Thymus (tissue), 11 donors: ENCODE measurements at regions not wholly inside any gene's neighbourhood (a gene's known extent, or its start where the extent isn't known, plus 50 kb on each side); places are given as distances from the start of the nearest gene placed in this dataset.
"Not testable (repeated sequence)": the region's sequence is repeated elsewhere in the genome, so short reads cannot be mapped to it uniquely, and the experiment has no call there.

Experiments
- DNase-seq, 9 donors: peaks; one replicate each; pipeline ENCODE4 v3.0.0-alpha.2; 2013; ENCODE audit warnings: low spot score in 9 of 9, low read depth in 6 of 9, missing footprints in 1 of 9
- H3K27ac ChIP-seq, 2 donors: one replicate each; pipeline ENCODE4 v1.5.1; 2013; ENCODE audit warnings: control low read depth in 1 of 2, low read depth in 1 of 2, low read length in 1 of 2, mild to moderate bottlenecking in 1 of 2, moderate library complexity in 1 of 2
- H3K27me3 ChIP-seq, 2 donors: one replicate each; pipeline ENCODE4 v1.5.1; 2013; ENCODE audit warnings: low read length in 1 of 2; ENCODE audit not compliant: control insufficient read depth in 2 of 2, insufficient read depth in 1 of 2
- H3K36me3 ChIP-seq, 2 donors: one replicate each; pipeline ENCODE4 v1.5.1; 2013; ENCODE audit warnings: low read length in 1 of 2, mild to moderate bottlenecking in 1 of 2, moderate library complexity in 1 of 2; ENCODE audit not compliant: control insufficient read depth in 2 of 2, insufficient read depth in 2 of 2
- H3K4me1 ChIP-seq, 2 donors: one replicate each; pipeline ENCODE4 v1.5.1; 2013; ENCODE audit warnings: low read length in 2 of 2; ENCODE audit not compliant: control insufficient read depth in 2 of 2, insufficient read depth in 2 of 2
- H3K4me3 ChIP-seq, 2 donors: one replicate each; pipeline ENCODE4 v1.5.1; 2013; ENCODE audit warnings: low read length in 2 of 2, control low read depth in 1 of 2, mild to moderate bottlenecking in 1 of 2
- H3K9me3 ChIP-seq, 2 donors: one replicate each; pipeline ENCODE4 v1.5.1; 2013; ENCODE audit warnings: low read length in 1 of 2, mild to moderate bottlenecking in 1 of 2; ENCODE audit not compliant: control insufficient read depth in 2 of 2, insufficient read depth in 1 of 2
- WGBS: extraction: QIAGEN DNeasy Blood & Tissue Kit; methylation state at CpG from one replicate; pipeline ENCODE4 v1.1.7; 2013; 5-methylcytosine and 5-hydroxymethylcytosine counted together
- donor health status: healthy.

GRCh38 chr3:69688400-69688799 lies 50.9 kb upstream of the MITF start:
- Histone ChIP-seq H3K36me3 (no peaks in the 10 kb centered on the region), H3K4me1 (peaks cover 0 to 4% of the 10 kb centered on the region in 2 donors), H3K9me3 (no peaks in the 10 kb centered on the region), H3K4me3 (no peak overlapping the region), H3K27ac (no peak overlapping the region), H3K27me3 (no peaks in the 10 kb centered on the region)
- no peak for DNase-seq
- WGBS, result 92% methylated on average over 1 of the region's 1 CpG

DNA sequence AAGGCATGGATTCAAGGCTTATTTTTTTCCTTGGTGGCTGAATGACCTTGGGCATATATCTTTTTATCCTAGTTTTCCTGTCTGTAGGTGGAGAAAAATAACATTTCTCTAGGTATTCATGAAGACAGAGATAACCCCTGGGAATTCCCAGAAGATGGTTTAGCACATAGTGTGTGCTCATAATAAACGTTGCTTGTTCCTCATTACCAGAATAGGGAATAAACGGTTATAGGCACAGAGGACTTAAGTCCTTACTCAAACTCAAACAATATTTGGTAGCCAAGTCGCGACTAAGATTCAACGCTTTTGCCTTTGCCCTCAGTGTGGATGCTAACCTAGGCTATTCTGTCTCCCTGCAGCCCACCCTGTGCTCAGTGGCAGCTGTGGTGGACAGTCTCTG lies 51.6 kb upstream of the MITF start:
- Histone ChIP-seq H3K27me3 (no peaks in the 10 kb centered on the region), H3K9me3 (no peaks in the 10 kb centered on the region), H3K27ac (no peak overlapping the region), H3K4me1 (peaks cover 0 to 4% of the 10 kb centered on the region in 2 donors), H3K36me3 (no peaks in the 10 kb centered on the region), H3K4me3 (no peak overlapping the region)
- WGBS, result 97% methylated on average over 5 of the region's 5 CpGs
- no peak for DNase-seq

DNA sequence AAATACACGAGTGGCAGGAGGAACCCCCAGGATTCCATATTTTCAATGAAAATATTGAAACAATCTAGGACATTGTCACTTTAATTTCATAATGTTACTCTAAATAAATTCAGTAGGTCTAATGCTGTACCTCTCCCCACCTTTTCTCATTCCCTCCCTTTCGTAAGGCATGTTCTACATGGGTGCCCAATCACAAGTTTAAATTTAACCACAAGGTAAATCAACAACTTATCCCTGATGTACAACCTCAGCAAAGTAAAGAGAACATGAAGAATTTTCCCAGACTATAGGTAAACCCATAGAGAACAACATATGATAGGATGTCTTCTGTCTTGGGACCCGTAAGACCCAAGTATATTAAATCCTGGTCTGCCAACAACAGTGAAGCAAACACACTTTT lies 53.2 kb upstream of the MITF start:
- Histone ChIP-seq H3K27me3 (no peaks in the 10 kb centered on the region), H3K4me3 (no peak overlapping the region), H3K27ac (no peak overlapping the region), H3K36me3 (no peaks in the 10 kb centered on the region), H3K9me3 (no peaks in the 10 kb centered on the region), H3K4me1 (peaks cover 0 to 4% of the 10 kb centered on the region in 2 donors)
- over 99% methylated on average over 3 of the region's 3 CpGs for WGBS
- no peak for DNase-seq

GRCh38 chr3:69684309-69684961 lies 54.8 kb upstream of the MITF start:
- whole genome bisulfite sequencing, result 97% methylated on average over 2 of the region's 2 CpGs
- Histone ChIP-seq H3K4me1 (peaks cover 0 to 4% of the 10 kb centered on the region in 2 donors), H3K4me3 (no peak overlapping the region), H3K9me3 (no peaks in the 10 kb centered on the region), H3K27me3 (no peaks in the 10 kb centered on the region), H3K36me3 (no peaks in the 10 kb centered on the region), H3K27ac (no peak overlapping the region)
- DNase-seq, result no peak

GRCh38 chr3:69683082-69683806 lies 56.0 kb upstream of the MITF start:
- Histone ChIP-seq H3K4me3 (no peak overlapping the region), H3K36me3 (no peaks in the 10 kb centered on the region), H3K4me1 (peaks cover 0 to 4% of the 10 kb centered on the region in 2 donors), H3K9me3 (no peaks in the 10 kb centered on the region), H3K27ac (no peak overlapping the region), H3K27me3 (no peaks in the 10 kb centered on the region)
- WGBS, result 87% methylated on average over 4 of the region's 4 CpGs
- DNase-seq, result no peak

- 96% methylated on average over 30 of the region's 30 CpGs for WGBS
- not testable (repeated sequence) for DNase-seq, H3K4me1 ChIP-seq
These were observed 61.8 kb upstream of the MITF start for GRCh38 chr3:69677456-69677855.

DNA sequence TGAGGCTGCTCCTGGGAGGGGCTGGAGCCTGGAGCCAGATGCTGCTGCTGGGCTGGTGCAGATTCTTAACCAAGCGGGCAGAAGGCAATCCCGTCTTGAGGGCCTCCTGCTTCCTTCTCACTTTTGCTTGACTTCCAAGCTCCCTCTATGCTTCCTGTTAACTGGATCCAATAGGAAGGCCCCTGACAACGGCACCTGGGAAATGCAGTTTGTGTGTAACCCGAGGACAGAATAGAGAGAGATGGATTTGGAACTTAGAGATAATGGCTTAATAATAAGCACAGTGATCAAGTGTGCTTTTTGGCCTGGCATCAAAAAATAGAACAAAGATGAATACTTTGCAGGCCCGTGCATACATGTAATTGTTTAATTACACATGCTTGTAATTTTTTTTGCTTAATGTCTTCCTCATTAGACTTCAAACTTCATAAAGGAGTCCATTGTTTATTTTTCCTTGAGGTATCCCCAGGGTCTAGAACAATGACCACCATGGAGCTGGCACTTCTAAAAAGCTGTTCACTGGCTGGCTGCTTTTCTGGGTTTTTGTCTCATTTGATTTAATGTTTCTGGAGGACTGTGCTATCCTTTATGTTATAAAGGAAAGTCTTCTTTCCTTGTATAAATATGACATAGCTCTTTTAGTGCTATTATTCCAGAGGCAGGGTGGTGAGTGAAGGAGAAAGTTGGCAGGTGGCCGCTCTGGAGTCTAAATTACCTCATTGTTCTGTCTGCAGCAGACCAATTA lies 63.3 kb upstream of the MITF start:
- Histone ChIP-seq H3K27ac (no peak overlapping the region), H3K4me1 (no peaks in the 10 kb centered on the region), H3K4me3 (no peak overlapping the region), H3K36me3 (no peaks in the 10 kb centered on the region), H3K27me3 (no peaks in the 10 kb centered on the region), H3K9me3 (no peaks in the 10 kb centered on the region)
- WGBS, result 87% methylated on average over 6 of the region's 6 CpGs
- DNase-seq, result no peak

More at GRCh38 chr3:69677456-69677855, 61.8 kb upstream of the MITF start:
- H3K4me3 ChIP-seq, H3K27ac ChIP-seq, H3K9me3 ChIP-seq, H3K36me3 ChIP-seq, H3K27me3 ChIP-seq: not testable (repeated sequence)

DNA sequence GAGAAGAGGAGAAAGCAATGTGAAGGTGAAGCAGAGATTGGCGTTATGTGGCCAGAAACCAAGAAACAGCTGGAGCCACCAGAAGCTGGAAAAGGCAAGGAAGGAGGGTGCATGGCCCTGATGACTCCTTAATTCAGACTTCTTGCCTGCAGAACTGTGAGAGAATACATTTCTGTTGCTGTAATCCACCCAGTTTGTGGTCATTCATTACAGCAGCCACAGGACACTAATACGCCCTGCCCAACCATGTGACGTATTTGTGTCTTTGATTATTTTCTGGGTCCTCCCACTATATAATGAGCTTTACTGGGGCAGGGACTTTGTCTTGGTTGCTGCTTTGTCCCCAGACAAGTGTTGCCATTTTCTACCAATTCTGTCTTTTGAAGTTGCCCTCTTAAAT lies 64.5 kb upstream of the MITF start:
- Histone ChIP-seq H3K4me1 (no peaks in the 10 kb centered on the region), H3K36me3 (no peaks in the 10 kb centered on the region), H3K27ac (no peak overlapping the region), H3K27me3 (no peaks in the 10 kb centered on the region), H3K4me3 (no peak overlapping the region), H3K9me3 (no peaks in the 10 kb centered on the region)
- over 99% methylated on average over 3 of the region's 3 CpGs for WGBS
- DNase-seq, result no peak
